MM.1S (cell line): ENCODE measurements at regions not wholly inside any gene's neighbourhood (a gene's known extent, or its start where the extent isn't known, plus 50 kb on each side); places are given as distances from the start of the nearest gene placed in this dataset.

Experiments
- DNase-seq: peaks from one replicate; pipeline ENCODE4 v3.0.0-alpha.2; 2015
- H2AFZ ChIP-seq: fragments of 300-600 bp; sonication (generic); 2 replicates; pipeline ENCODE4 v1.6.0; 2016; ENCODE audit warnings: antibody characterized with exemption, low read length
- H3F3A ChIP-seq: fragments of 300-600 bp; sonication (generic); 2 replicates; pipeline ENCODE4 v1.6.1; 2016; ENCODE audit warnings: mild to moderate bottlenecking, antibody characterized with exemption, low read length, moderate library complexity, mixed read lengths; ENCODE audit not compliant: insufficient read depth
- H3K27ac ChIP-seq: fragments of 300-600 bp; sonication (generic); 2 replicates; pipeline ENCODE4 v1.5.1; 2016; ENCODE audit warnings: mild to moderate bottlenecking, low read length
- H3K27me3 ChIP-seq: fragments of 300-600 bp; sonication (generic); replicated peaks from 2 replicates; pipeline ENCODE4 v1.6.0; 2016; ENCODE audit warnings: low read length; ENCODE audit not compliant: insufficient read depth
- H3K36me3 ChIP-seq: fragments of 300-600 bp; sonication (generic); replicated peaks from 2 replicates; pipeline ENCODE4 v1.6.1; 2016; ENCODE audit warnings: mild to moderate bottlenecking, low read length, mixed read lengths; ENCODE audit not compliant: insufficient read depth
- H3K4me1 ChIP-seq: fragments of 300-600 bp; sonication (generic); 2 replicates; pipeline ENCODE4 v1.6.1; 2016; ENCODE audit warnings: low read length, mixed read lengths
- H3K4me2 ChIP-seq: fragments of 300-600 bp; sonication (generic); 2 replicates; pipeline ENCODE4 v1.6.0; 2016; ENCODE audit warnings: low read depth, low read length
- H3K4me3 ChIP-seq: fragments of 300-600 bp; sonication (generic); 2 replicates; pipeline ENCODE4 v1.5.1; 2016; ENCODE audit warnings: low read length, mixed read lengths
- H3K79me2 ChIP-seq: fragments of 300-600 bp; sonication (generic); 2 replicates; pipeline ENCODE4 v1.6.1; 2016; ENCODE audit warnings: mixed run types, low read length, mixed read lengths
- H3K9ac ChIP-seq: fragments of 300-600 bp; sonication (generic); 2 replicates; pipeline ENCODE4 v1.6.1; 2016; ENCODE audit warnings: low read length, mixed read lengths
- H3K9me2 ChIP-seq: fragments of 300-600 bp; sonication (generic); replicated peaks from 2 replicates; pipeline ENCODE4 v1.6.1; 2016; ENCODE audit warnings: mild to moderate bottlenecking, low read length, mixed read lengths; ENCODE audit not compliant: insufficient read depth
- H3K9me3 ChIP-seq: fragments of 300-600 bp; sonication (generic); replicated peaks from 2 replicates; pipeline ENCODE4 v1.6.1; 2016; ENCODE audit warnings: mild to moderate bottlenecking, low read length, mixed read lengths; ENCODE audit not compliant: insufficient read depth
- H4K20me1 ChIP-seq: fragments of 300-600 bp; sonication (generic); 2 replicates; pipeline ENCODE4 v1.6.1; 2016; ENCODE audit warnings: mild to moderate bottlenecking, low read length, moderate library complexity, mixed read lengths; ENCODE audit not compliant: insufficient read depth
- CTCF ChIP-seq: fragments of 300-600 bp; sonication (generic); IDR thresholded peaks from 2 replicates; pipeline ENCODE4 v1.5.1; 2016; ENCODE audit warnings: antibody characterized with exemption, low read length, mixed read lengths
- EZH2 ChIP-seq: fragments of 300-600 bp; sonication (generic); optimal IDR thresholded peaks from 2 replicates; pipeline ENCODE3; 2017; ENCODE audit warnings: low read depth, mild to moderate bottlenecking, antibody characterized with exemption, low read length, mixed read lengths
- EZH2phosphoT487 ChIP-seq: fragments of 300-600 bp; sonication (generic); IDR thresholded peaks from 2 replicates; pipeline ENCODE4 v1.6.1; 2018; ENCODE audit warnings: antibody characterized with exemption, low read length

- Histone ChIP-seq H3K4me3 (no peak overlapping the region), H3K36me3 (no peaks in the 10 kb centered on the region), H3K9me3 (no peaks in the 10 kb centered on the region), H3K27ac (no peak overlapping the region), H3F3A (no peaks in the 10 kb centered on the region), H4K20me1 (no peaks in the 10 kb centered on the region), H3K9me2 (no peaks in the 10 kb centered on the region), H2AFZ (no peak overlapping the region), H3K9ac (no peak overlapping the region), H3K27me3 (no peaks in the 10 kb centered on the region), H3K79me2 (no peaks in the 10 kb centered on the region), H3K4me2 (no peak overlapping the region), H3K4me1 (no peaks in the 10 kb centered on the region)
- no peak for DNase-seq
- TF ChIP-seq EZH2 (no peak), CTCF (no peak), EZH2phosphoT487 (no peak)
Observed at GRCh38 chr1:87262688-87263087, 66.0 kb upstream of the LMO4 start.

- H3K27me3 ChIP-seq = no peaks in the 10 kb centered on the region
- no peaks in the 10 kb centered on the region for H3K9me2 ChIP-seq
- no peaks in the 10 kb centered on the region for H3F3A ChIP-seq
- H3K4me3 ChIP-seq = no peak overlapping the region
- no peaks in the 10 kb centered on the region for H3K79me2 ChIP-seq
- H3K4me1 ChIP-seq = no peaks in the 10 kb centered on the region
- H3K9ac ChIP-seq = no peak overlapping the region
- no peaks in the 10 kb centered on the region for H3K9me3 ChIP-seq
- no peak overlapping the region for H3K27ac ChIP-seq
- no peaks in the 10 kb centered on the region for H3K36me3 ChIP-seq
- DNase-seq = no peak
- H4K20me1 ChIP-seq = no peaks in the 10 kb centered on the region
- no peak overlapping the region for H3K4me2 ChIP-seq
- no peak for TF ChIP-seq CTCF
- TF ChIP-seq EZH2phosphoT487 = no peak
- TF ChIP-seq EZH2 = no peak
- H2AFZ ChIP-seq = no peak overlapping the region
Observed at GRCh38 chr1:87263281-87263680, 65.4 kb upstream of the LMO4 start.

DNA sequence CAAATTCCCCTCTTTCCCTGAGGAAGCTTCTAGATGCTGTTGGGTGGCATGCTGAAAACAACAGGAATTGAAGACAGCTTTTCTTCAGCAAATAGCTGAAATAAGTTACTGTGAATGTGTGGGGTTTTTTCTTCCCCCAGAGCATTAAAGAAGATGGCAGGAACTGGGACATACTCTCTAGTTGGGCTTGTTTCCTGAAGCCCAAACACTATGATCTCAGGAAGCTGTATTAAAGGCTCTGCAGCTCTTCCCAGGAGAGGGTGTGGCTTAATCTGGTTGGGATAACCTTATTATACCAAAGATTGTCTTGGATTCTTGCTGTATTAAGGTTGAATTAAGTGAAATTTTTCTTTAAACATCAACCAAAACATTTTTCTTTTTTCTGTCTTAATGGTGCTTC lies 64.9 kb upstream of the LMO4 start:
- Histone ChIP-seq H3K9me2 (no peaks in the 10 kb centered on the region), H3K9ac (no peak overlapping the region), H3K27me3 (no peaks in the 10 kb centered on the region), H3K27ac (no peak overlapping the region), H4K20me1 (no peaks in the 10 kb centered on the region), H3K36me3 (no peaks in the 10 kb centered on the region), H3K4me2 (no peak overlapping the region), H3K4me1 (no peaks in the 10 kb centered on the region), H3K9me3 (no peaks in the 10 kb centered on the region), H2AFZ (no peak overlapping the region), H3F3A (no peaks in the 10 kb centered on the region), H3K79me2 (no peaks in the 10 kb centered on the region), H3K4me3 (no peak overlapping the region)
- TF ChIP-seq EZH2 = no peak
- TF ChIP-seq EZH2phosphoT487 = no peak
- TF ChIP-seq CTCF = no peak
- no peak for DNase-seq
